Nephron (organoid): ENCODE measurements at regions not wholly inside any gene's neighbourhood (a gene's known extent, or its start where the extent isn't known, plus 50 kb on each side); places are given as distances from the start of the nearest gene placed in this dataset.
A peak's percentile ranks its signal among the peaks of the same experiment; 100 is the strongest.

Experiments used
- H3K27ac Mint-ChIP-seq, 3 experiments: 2 replicates each; pipeline ENCODE4 v1.8.0; 2020; ENCODE audit warnings: mixed read lengths in 3 of 3, mild to moderate bottlenecking in 2 of 3, moderate library complexity in 1 of 3
- H3K27me3 Mint-ChIP-seq: 2 replicates; pipeline ENCODE4 v1.8.0; 2021; ENCODE audit warnings: low read depth, mild to moderate bottlenecking, moderate library complexity, mixed read lengths
- H3K36me3 Mint-ChIP-seq: 2 replicates; pipeline ENCODE4 v1.8.0; 2020; ENCODE audit warnings: low read depth, mixed read lengths
- H3K4me1 Mint-ChIP-seq: 2 replicates; pipeline ENCODE4 v1.8.0; 2020; ENCODE audit warnings: mixed read lengths
- H3K4me3 Mint-ChIP-seq, 3 experiments: 2 replicates each; pipeline ENCODE4 v1.8.0; 2020; ENCODE audit warnings: mild to moderate bottlenecking in 3 of 3, mixed read lengths in 3 of 3, moderate library complexity in 2 of 3
- H3K9me3 Mint-ChIP-seq: 2 replicates; pipeline ENCODE4 v1.8.0; 2020; ENCODE audit warnings: mixed read lengths
- TF ChIP-seq, protein P1 (sequence below), 3 experiments: fragments of 200-600 bp; sonication (generic); IDR thresholded peaks; one replicate each; pipeline ENCODE4 v1.5.0; 2021; ENCODE audit warnings: antibody characterized with exemption in 3 of 3; ENCODE audit not compliant: unreplicated experiment in 3 of 3

DNA sequence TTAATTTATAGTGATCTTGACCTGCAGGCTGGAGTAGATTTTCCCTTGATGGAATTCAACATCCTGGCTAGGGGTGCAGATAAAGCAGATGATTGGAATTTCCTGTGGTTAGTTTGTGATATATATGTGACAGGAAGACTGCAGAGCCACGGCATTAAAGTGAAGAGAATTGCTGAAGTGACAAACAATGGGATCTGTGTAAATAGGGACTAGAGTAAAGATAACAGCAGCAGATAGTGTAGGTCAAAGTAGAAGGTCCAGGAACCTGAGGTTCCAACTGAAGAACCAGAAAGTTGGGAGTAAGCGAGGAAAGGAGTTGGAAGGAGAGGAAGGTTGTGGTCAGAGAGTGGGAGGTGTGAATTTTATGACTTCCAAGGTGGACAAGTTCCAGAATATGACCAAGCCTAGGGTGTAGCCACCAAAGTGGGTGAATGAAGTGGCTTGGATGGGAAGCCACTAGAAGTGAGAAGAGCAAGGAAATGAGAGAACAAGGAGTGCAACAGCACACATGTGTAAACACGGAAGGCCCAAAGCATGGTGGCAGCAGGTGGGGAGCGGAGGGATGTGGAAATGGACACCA lies 325.0 kb downstream of the RAB28 start:
- H3K27ac Mint-ChIP-seq, result no peak overlapping the region
- H3K4me1 Mint-ChIP-seq, result peaks cover 23% of the 10 kb centered on the region
- H3K9me3 Mint-ChIP-seq, result peaks cover 1% of the 10 kb centered on the region
- H3K4me3 Mint-ChIP-seq, result no peak overlapping the region
- TF ChIP-seq, protein P1, sequence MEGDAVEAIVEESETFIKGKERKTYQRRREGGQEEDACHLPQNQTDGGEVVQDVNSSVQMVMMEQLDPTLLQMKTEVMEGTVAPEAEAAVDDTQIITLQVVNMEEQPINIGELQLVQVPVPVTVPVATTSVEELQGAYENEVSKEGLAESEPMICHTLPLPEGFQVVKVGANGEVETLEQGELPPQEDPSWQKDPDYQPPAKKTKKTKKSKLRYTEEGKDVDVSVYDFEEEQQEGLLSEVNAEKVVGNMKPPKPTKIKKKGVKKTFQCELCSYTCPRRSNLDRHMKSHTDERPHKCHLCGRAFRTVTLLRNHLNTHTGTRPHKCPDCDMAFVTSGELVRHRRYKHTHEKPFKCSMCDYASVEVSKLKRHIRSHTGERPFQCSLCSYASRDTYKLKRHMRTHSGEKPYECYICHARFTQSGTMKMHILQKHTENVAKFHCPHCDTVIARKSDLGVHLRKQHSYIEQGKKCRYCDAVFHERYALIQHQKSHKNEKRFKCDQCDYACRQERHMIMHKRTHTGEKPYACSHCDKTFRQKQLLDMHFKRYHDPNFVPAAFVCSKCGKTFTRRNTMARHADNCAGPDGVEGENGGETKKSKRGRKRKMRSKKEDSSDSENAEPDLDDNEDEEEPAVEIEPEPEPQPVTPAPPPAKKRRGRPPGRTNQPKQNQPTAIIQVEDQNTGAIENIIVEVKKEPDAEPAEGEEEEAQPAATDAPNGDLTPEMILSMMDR (IDR thresholded peaks at IDR 0.05; ENCODE audit: unreplicated experiment in 3 of 3), result no peak
- no peaks in the 10 kb centered on the region for H3K27me3 Mint-ChIP-seq
- H3K36me3 Mint-ChIP-seq, result no peaks in the 10 kb centered on the region

DNA sequence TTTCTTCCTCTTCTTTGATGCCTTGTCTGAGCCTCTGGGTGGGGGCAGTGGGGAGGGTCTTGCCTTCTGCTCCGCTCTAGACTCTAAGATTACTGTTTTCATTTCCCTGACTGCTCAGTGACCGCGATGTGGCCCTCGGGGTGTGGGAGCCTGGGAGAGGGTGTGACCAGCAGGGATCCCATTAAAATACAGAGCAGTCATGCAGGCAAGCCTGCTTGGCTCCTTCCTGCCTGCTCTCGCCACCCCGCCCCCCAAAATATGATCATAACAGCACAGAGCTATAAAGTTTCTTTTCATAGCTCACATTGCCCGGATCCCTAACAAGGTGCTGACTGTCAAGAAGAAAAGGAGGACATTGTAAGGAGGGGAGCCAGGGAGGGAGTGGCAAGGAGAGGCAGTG lies 332.9 kb downstream of the RAB28 start:
- Mint-ChIP-seq H3K36me3 (peaks cover 3% of the 10 kb centered on the region), H3K9me3 (peaks cover 5% of the 10 kb centered on the region), H3K27ac (no peak overlapping the region), H3K27me3 (no peaks in the 10 kb centered on the region), H3K4me1 (no peaks in the 10 kb centered on the region), H3K4me3 (no peak overlapping the region)
- TF ChIP-seq, protein P1 (IDR thresholded peaks at IDR 0.05; ENCODE audit: unreplicated experiment in 3 of 3), result no peak

DNA sequence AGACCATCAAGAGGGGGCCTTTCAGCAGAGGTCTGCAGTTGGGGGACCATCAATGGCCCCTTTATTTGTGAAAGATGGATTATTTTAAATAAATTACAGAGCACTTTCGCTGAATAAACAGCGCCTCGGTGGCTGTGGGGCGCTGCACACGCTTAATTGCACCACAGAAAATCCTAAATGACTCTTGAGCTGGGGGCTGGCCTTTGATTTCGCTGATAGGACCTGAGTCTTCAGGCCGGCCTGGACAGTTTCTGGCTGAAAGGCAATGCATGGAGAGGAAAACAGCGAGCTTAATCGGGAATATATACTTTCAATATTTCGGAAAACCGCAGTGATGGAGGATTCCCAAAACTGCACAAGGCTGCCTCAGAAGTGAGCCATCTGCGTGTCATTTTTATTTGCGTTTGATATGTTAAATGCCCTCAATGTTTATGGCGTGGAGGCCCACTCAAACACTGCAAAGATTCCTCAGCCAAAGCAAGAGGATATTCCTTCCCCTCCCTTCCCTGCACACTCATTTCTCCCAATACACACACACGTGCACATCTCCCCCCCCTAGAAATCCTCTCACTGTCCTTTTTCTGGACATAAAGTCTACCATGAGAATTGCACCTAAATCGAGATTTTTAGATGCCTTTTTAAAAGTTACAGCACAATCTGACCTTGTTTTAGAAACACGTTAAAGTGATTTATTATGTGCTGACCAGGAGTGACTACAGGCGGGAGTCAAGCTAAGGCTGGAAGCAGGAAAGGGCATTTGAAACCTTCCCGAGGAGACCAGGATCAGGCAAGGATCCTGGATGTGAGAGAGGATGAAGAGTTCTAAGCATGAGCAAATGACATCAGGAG lies 340.7 kb downstream of the RAB28 start:
- Mint-ChIP-seq H3K4me1 (peaks cover 7% of the 10 kb centered on the region), H3K27ac (peak overlapping the region in 1 of 3 experiments; percentile 8), H3K27me3 (peaks cover 4% of the 10 kb centered on the region), H3K36me3 (no peaks in the 10 kb centered on the region), H3K9me3 (no peaks in the 10 kb centered on the region), H3K4me3 (no peak overlapping the region)
- TF ChIP-seq, protein P1 (IDR thresholded peaks at IDR 0.05; ENCODE audit: unreplicated experiment in 3 of 3), result no peak

DNA sequence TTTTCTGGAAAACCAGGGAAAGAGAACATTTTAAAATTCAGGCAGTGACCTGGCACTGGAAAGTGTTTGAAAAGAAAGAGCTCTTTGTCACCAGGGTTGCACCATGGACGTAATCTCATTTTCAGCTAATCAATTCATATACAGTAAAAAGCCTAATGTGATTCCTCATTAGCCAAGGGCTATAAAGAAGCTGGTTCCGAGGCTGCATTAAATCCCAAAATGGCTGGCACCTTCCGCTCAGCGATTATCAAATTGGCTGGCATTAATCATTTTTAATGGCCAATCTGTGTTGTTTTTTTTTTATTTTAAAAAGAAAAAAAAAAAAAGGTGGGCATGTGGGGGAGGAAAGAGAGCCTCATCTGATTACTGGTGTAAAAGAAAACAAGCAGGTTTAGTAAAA lies 341.4 kb downstream of the RAB28 start:
- H3K4me1 Mint-ChIP-seq, result peaks cover 7% of the 10 kb centered on the region
- no peak overlapping the region for H3K27ac Mint-ChIP-seq
- TF ChIP-seq, protein P1 (IDR thresholded peaks at IDR 0.05; ENCODE audit: unreplicated experiment in 3 of 3), result no peak
- H3K4me3 Mint-ChIP-seq, result no peak overlapping the region
- no peaks in the 10 kb centered on the region for H3K9me3 Mint-ChIP-seq
- peaks cover 4% of the 10 kb centered on the region for H3K27me3 Mint-ChIP-seq
- no peaks in the 10 kb centered on the region for H3K36me3 Mint-ChIP-seq

DNA sequence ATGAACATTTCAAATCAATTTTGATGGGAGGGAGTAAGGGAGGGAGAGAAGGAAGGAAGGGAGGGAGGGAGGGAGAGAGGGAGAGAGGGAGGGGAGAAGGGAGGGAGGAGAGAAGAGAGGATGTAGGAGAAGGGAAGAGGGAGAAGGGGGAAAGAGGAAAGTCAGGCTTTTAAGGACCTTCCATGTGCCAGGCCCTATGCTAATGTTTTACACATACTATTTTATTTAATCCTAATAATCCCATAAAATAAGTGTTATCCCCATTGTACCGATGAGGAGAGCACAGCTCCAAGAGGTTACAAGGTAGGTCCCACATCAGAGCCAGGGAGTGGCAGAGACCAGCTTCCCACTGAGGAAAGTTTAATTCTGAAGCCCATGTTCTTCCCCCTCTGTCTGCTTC lies 341.9 kb downstream of the RAB28 start:
- no peak overlapping the region for H3K4me3 Mint-ChIP-seq
- no peaks in the 10 kb centered on the region for H3K36me3 Mint-ChIP-seq
- H3K27me3 Mint-ChIP-seq, result peaks cover 4% of the 10 kb centered on the region
- TF ChIP-seq, protein P1 (IDR thresholded peaks at IDR 0.05; ENCODE audit: unreplicated experiment in 3 of 3), result no peak
- no peaks in the 10 kb centered on the region for H3K9me3 Mint-ChIP-seq
- H3K4me1 Mint-ChIP-seq, result peaks cover 7% of the 10 kb centered on the region
- H3K27ac Mint-ChIP-seq, result no peak overlapping the region
